ENCODE measurements at regions not wholly inside any gene's neighbourhood (a gene's known extent, or its start where the extent isn't known, plus 50 kb on each side); places are given as distances from the start of the nearest gene placed in this dataset.

DNA sequence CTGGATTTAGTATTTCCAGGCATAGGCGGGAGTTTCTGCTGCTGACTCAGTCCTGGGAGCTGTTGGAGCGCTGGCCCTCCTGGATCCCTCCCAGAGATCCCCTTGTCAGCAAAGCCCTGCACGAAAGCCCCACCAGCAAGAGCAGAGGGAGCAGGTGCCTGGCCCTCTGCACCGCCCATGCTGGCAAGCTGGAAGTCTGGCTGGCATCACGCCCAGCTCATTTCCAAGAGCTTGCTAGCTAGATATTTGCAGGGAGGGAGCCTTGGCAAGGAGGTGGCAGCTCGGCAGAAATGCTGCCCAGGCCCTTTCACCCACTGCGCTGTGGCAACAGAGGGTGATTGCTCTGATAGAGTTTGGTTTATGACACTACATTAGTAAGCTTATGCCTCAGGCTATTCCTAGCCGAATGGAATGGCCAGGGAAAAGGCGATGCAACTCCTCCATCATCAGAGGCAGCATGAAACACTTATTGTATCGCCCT lies 193.9 kb downstream of the EMP1 start:
- Mint-ChIP-seq H3K27ac (no peak overlapping the region), H3K4me3 (no peak overlapping the region), H3K27me3 (peaks cover 2 to 5% of the 10 kb centered on the region in 2 donors), H3K4me1 (no peaks in the 10 kb centered on the region), H3K9me3 (no peaks in the 10 kb centered on the region), H3K36me3 (no peaks in the 10 kb centered on the region)
- ATAC-seq (replicated peaks), result no peak
- no peak for DNase-seq

DNA sequence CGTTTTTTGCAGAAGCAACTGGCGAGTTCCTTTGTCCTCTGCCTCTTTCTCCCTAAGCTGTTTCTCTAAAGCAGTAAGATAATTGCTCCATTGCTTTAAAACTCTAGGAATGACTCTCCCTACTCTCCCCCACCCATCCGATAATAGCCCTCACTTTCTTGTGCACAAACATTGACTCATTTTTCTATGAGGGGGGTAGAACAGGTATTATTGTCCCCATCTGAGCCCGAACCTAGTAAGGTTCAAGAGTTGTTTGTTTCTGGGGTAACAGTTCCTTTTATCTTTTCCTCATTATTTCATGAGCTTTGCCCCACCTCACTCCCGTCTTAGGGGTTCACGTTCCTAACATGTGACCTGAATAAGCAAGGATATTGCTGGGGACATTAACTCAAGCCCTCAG lies 190.6 kb downstream of the EMP1 start:
- Mint-ChIP-seq H3K36me3 (no peaks in the 10 kb centered on the region), H3K9me3 (no peaks in the 10 kb centered on the region), H3K27ac (no peak overlapping the region), H3K4me1 (peaks cover 0 to 5% of the 10 kb centered on the region in 2 donors), H3K27me3 (peaks cover 6 to 11% of the 10 kb centered on the region in 2 donors), H3K4me3 (no peak overlapping the region)
- DNase-seq (no peak), ATAC-seq (replicated peaks) (no peak)

DNA sequence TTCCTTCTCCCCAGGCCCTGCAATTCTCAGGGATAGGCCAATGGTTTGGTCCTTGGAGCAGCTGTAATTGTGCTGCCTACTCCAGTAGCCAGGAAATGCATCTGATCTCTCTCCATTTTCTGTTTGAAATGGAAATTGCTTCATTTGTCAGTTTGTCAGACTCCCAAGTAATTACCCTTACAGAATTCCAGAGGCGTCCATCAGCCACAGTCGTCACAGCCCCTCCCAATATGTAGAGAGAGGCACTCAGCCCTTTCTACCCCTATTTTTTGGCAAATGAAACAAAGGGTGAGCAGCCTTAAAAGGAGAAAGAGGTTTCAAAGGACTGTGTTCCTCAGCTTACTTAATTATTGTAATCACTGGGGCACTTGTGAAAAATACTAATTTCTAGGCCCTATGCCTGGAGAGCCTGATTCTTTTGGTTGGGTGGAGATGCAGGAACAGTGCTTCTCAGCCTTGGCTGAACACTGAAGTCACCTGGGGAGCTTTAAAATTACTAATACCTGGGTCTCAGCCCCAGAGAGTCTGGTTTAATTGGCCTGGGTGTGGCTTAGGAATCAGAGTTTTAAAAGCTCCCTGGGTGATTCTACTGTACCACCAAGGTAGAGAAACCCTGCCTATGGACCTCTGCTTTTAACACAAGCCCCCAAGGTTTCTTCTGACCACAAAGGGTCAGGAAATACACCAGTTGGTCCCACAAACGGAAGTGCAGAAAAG lies 190.0 kb downstream of the EMP1 start:
- no peaks in the 10 kb centered on the region for H3K36me3 Mint-ChIP-seq
- peaks cover 0 to 5% of the 10 kb centered on the region in 2 donors for H3K4me1 Mint-ChIP-seq
- H3K9me3 Mint-ChIP-seq, result no peaks in the 10 kb centered on the region
- ATAC-seq (replicated peaks) (no peak), DNase-seq (no peak)
- peaks cover 6 to 16% of the 10 kb centered on the region in 2 donors for H3K27me3 Mint-ChIP-seq
- no peak overlapping the region for H3K4me3 Mint-ChIP-seq
- H3K27ac Mint-ChIP-seq, result no peak overlapping the region

DNA sequence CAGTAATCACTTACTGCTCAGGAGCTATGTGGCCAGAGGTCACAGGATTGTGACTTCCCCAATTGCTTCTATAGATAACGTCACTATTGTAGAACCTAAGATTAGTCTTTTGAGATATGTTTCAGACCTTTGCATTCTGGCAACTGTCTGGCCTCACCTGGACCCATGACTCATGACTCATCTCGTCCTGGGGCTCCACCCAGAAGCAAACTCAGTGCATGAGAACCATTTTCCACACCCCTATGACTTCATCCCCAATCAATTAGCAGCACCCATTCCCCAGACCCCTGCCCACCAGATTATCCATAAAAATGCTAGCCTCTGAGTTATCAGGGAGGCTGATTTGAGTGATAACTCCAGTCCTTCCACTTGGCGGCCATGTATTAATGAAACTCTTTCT lies 186.9 kb downstream of the EMP1 start:
- Mint-ChIP-seq H3K27me3 (peaks cover 14 to 21% of the 10 kb centered on the region in 2 donors), H3K27ac (no peak overlapping the region), H3K9me3 (no peaks in the 10 kb centered on the region), H3K36me3 (no peaks in the 10 kb centered on the region), H3K4me3 (no peak overlapping the region), H3K4me1 (peaks cover 0 to 5% of the 10 kb centered on the region in 2 donors)
- peak; percentile 42 to 72 for ATAC-seq (replicated peaks)
- DNase-seq, result no peak

DNA sequence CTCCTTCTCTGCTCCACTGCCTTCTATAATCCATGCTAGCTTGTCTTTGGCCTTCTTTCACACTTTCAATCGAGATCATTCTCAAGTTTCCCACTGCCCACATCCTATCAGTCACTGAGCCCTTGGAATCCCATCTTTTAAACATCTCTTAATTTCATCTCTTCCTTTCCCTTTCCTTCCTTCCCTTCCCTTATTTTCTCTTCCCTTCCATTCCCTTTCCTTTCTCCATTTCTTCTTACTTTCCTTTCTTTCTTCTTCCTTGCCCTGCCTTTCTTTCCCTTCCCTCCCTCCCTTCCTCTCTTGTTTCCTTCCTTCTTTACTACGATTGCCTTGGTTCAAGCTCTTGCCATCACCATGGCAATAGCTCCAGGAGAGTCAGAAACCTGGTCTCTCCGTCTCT lies 183.8 kb downstream of the EMP1 start:
- H3K27ac Mint-ChIP-seq, result no peak overlapping the region
- no peak overlapping the region for H3K4me3 Mint-ChIP-seq
- H3K9me3 Mint-ChIP-seq, result peaks cover 2 to 4% of the 10 kb centered on the region in 2 donors
- DNase-seq (no peak), ATAC-seq (replicated peaks) (no peak)
- H3K27me3 Mint-ChIP-seq, result peaks cover 10 to 16% of the 10 kb centered on the region in 2 donors
- H3K4me1 Mint-ChIP-seq, result peaks cover 0 to 5% of the 10 kb centered on the region in 2 donors
- H3K36me3 Mint-ChIP-seq, result no peaks in the 10 kb centered on the region

DNA sequence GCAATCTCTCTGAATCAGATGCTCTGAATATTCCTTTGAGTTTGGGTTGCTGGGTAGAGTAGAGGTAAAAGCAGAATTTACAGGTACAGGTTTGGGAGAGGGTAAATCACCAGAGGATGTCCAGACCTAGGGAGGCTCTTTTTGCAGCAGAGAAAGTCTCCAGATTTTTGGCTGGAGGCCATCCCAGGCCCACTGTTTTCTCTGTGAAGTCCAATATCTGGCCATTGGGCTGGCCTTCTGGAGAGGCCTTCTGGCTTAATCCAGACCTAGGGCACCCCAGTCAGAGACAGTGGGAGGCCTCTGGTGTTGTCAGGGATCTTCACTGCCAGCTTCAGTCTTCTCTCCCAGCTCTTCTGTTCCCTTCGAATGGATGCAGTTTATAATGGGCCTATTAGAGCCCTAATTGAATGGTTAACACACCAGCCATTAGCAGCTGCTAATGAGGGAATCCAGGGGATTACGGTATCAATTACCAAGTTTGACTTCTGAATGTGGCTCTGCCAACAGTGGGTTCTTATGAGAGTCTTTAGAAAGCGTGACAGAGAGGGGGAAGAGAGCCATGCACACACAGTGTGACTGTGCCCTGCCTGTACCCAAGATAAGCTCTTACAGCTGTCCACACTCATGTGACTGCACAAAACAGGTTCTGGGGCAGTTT lies 183.1 kb downstream of the EMP1 start:
- Mint-ChIP-seq H3K27me3 (peaks cover 8 to 16% of the 10 kb centered on the region in 2 donors), H3K36me3 (no peaks in the 10 kb centered on the region), H3K9me3 (peaks cover 2 to 4% of the 10 kb centered on the region in 2 donors), H3K4me1 (peaks cover 0 to 5% of the 10 kb centered on the region in 2 donors), H3K4me3 (no peak overlapping the region), H3K27ac (no peak overlapping the region)
- ATAC-seq (replicated peaks), result no peak
- no peak for DNase-seq

DNA sequence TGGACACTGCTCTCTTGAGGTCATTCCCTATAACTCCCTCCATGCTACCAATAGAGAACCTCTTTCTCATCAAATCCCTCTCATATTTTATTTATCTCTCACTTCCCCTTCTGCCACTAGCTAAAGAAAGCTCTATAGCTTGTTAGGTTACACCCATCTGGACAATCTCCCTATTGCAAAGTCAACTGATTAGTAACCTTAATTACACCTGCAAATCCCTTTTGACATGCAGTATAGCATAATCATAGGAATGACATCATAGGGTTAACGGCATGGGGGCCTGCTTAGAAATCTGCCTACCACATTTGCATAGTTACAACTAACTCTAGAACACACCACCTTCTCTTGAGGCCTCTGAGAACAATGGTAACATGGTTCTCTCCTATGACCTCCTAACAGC lies 181.2 kb downstream of the EMP1 start:
- no peak for ATAC-seq (replicated peaks)

DNA sequence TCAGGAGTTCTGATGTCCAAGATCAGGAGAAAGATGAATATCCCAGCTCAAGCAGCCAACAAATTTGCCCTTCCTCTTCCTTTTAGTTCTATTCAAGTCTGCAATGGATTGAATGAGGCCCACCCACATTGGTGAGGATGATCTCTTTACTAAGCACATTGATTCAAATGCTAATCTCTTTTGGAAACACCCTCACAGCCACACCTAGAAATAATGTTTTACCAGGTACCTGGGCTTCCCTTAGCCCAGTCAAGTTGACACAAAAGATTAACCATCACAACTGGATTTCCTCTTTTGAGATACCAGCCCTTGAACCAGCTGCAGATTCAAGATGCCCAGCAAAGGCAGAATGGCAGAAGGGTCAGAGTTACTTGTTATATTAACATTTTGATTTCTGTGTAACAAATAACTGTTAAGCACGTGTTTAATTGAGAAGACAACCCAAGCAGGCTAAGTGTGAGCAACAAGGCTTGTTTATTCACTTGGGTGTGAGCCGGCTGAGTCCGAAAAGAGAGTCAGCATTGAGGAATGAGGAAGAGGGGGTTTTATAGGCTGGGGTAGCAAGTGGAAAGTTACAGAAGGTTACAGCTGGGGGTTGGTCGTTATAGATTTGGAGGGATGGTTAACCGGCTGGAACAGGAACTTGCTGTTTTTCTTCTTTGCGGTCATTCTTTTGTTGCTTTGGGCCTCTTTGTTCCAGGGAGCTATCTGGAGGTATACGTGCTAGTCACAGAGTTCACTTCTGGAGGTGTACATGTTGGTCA lies 180.3 kb downstream of the EMP1 start:
- Mint-ChIP-seq H3K36me3 (no peaks in the 10 kb centered on the region), H3K4me3 (no peak overlapping the region), H3K27me3 (peaks cover 7 to 13% of the 10 kb centered on the region in 2 donors), H3K4me1 (no peaks in the 10 kb centered on the region), H3K9me3 (peaks cover 2 to 4% of the 10 kb centered on the region in 2 donors), H3K27ac (no peak overlapping the region)
- DNase-seq (no peak), ATAC-seq (replicated peaks) (no peak)

More for the DNA sequence above, 181.2 kb downstream of the EMP1 start:
- Mint-ChIP-seq H3K9me3 (peaks cover 2 to 4% of the 10 kb centered on the region in 2 donors), H3K4me1 (peaks cover 0 to 2% of the 10 kb centered on the region in 2 donors), H3K4me3 (no peak overlapping the region), H3K36me3 (no peaks in the 10 kb centered on the region), H3K27ac (no peak overlapping the region), H3K27me3 (peaks cover 8 to 16% of the 10 kb centered on the region in 2 donors)
- DNase-seq, result no peak

DNA sequence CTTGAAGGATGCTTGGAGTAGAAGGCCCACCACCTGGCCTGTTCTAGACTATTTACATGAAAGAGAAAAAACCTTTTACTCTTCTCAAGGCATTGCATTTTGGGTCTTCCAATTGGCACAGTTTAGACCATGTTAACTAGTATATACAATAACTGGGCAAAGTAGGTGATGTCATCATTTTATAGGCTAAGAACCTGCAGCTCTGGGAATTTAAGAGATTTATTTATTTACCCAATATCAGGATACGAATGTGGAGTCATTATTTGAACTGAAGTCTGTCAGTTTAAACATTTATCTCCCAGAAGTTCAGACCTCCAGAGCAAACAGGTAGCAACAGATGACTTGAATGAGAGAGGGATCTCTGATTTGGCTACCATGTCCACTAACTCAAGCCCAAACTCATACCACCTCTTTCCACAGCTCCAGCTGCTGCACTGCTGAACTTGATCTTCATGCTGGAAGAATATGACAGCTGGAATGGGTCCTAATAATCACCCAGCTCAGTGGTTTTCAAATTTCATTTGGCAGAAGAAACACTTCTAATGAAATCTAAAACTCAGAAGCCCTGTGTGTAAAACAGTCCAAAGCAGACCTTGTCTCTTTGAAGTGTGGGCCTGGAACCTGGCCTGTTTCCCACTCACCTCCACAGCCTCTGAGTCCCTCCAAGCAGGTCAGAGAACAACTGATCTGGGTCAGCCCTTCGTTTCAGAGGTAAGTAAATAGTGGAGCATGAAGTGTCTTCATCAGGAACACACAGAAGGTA lies 179.2 kb downstream of the EMP1 start:
- Mint-ChIP-seq H3K27ac (no peak overlapping the region), H3K4me1 (peaks cover 0 to 9% of the 10 kb centered on the region in 2 donors), H3K36me3 (no peaks in the 10 kb centered on the region), H3K27me3 (peaks cover 12 to 19% of the 10 kb centered on the region in 2 donors), H3K9me3 (peaks cover 2 to 4% of the 10 kb centered on the region in 2 donors), H3K4me3 (no peak overlapping the region)
- ATAC-seq (replicated peaks) (no peak), DNase-seq (no peak)

DNA sequence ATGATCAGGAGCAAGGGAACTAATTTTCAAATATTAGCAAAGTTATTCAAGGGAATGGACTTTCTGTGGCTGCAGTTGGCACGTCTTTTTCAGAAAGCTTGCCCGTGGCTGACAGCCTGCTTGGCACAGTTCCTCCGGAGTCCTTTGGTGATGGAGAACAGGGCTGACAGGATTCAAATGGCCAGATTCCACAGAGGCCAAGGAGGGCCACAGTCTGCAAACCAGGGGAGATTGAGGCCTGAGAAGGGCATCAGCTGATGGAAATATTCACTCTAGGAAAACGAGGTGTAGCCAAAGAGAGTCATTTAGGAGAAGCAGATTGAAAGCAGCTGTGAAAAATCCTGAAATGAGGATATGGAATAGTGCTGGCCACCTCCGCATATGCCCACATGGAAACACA lies 178.3 kb downstream of the EMP1 start:
- no peak overlapping the region for H3K27ac Mint-ChIP-seq
- no peak overlapping the region for H3K4me3 Mint-ChIP-seq
- H3K4me1 Mint-ChIP-seq, result peaks cover 0 to 9% of the 10 kb centered on the region in 2 donors
- ATAC-seq (replicated peaks) (no peak), DNase-seq (no peak)
- H3K36me3 Mint-ChIP-seq, result no peaks in the 10 kb centered on the region
- peaks cover 11 to 12% of the 10 kb centered on the region in 2 donors for H3K27me3 Mint-ChIP-seq
- peaks cover 2 to 4% of the 10 kb centered on the region in 2 donors for H3K9me3 Mint-ChIP-seq

DNA sequence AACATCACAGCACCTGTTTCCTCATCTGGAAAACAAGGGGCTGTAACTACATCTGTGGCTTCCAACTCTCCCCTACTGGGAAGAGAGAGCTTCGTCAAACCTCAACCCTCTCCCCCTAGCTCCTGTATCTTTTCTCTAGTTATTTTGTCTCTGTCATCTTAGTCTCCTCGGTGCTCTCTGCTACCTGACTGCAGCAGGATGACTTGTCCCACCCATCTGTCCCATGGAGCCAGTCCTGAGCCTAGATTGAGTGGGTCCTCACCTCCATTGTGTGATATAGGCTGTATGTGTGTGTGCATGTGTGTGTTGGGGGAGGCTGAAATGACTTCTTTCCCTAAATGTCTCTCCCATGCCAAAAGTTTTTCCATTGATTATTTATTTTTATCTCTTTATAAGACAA lies 177.3 kb downstream of the EMP1 start:
- no peak for ATAC-seq (replicated peaks)
- H3K4me1 Mint-ChIP-seq, result peaks cover 0 to 9% of the 10 kb centered on the region in 2 donors
- DNase-seq, result no peak
- peaks cover 11 to 12% of the 10 kb centered on the region in 2 donors for H3K27me3 Mint-ChIP-seq
- H3K36me3 Mint-ChIP-seq, result no peaks in the 10 kb centered on the region
- no peak overlapping the region for H3K27ac Mint-ChIP-seq
- no peak overlapping the region for H3K4me3 Mint-ChIP-seq
- peaks cover 2 to 4% of the 10 kb centered on the region in 2 donors for H3K9me3 Mint-ChIP-seq

DNA sequence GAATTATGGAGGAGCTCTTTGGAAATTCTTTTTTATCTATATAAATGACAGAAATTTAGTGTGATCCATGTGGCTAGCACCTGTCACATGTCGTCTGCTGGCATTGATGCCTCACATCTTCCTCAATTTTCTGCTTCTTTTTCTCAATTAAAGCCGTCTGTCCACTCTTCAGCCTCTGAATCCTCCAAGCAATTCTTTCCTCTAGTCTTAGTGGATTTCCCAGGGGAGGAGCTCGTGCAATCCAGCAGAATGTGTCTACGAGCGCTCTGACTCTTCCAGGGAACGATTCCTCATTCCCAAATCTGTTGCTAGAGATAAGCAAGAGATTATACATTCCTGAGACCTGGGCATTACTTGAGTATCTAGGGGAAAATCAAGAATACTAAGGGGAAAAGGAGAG lies 176.6 kb downstream of the EMP1 start:
- no peaks in the 10 kb centered on the region for H3K36me3 Mint-ChIP-seq
- ATAC-seq (replicated peaks), result no peak
- no peak for DNase-seq

DNA sequence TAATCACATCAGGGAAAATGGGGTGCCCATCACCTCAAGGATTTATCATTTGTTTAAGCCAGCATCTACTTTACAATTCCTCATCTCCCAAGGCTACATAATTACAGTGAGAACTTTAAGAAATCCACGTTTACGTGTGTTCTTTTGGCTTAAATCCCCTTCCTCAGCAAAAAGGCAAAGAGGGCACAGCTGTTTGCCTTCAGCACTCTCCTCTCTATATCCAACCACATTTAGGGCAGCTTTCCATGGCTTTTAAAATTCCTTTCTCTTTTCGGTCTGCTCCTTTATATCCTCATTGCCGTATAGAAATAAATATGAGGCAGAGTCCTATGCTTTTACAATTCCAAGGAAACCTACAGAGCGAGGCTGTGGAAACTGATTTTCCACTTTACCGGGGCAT lies 175.9 kb downstream of the EMP1 start:
- Mint-ChIP-seq H3K36me3 (no peaks in the 10 kb centered on the region), H3K27me3 (peaks cover 11 to 12% of the 10 kb centered on the region in 2 donors), H3K4me1 (peaks cover 0 to 9% of the 10 kb centered on the region in 2 donors), H3K4me3 (no peak overlapping the region), H3K9me3 (peaks cover 0 to 2% of the 10 kb centered on the region in 2 donors), H3K27ac (no peak overlapping the region)
- ATAC-seq (replicated peaks) (no peak), DNase-seq (no peak)

More for the DNA sequence above, 176.6 kb downstream of the EMP1 start:
- H3K4me3 Mint-ChIP-seq, result no peak overlapping the region
- H3K27ac Mint-ChIP-seq, result no peak overlapping the region
- H3K27me3 Mint-ChIP-seq, result peaks cover 11 to 12% of the 10 kb centered on the region in 2 donors
- H3K9me3 Mint-ChIP-seq, result peaks cover 2 to 4% of the 10 kb centered on the region in 2 donors
- peaks cover 0 to 9% of the 10 kb centered on the region in 2 donors for H3K4me1 Mint-ChIP-seq

DNA sequence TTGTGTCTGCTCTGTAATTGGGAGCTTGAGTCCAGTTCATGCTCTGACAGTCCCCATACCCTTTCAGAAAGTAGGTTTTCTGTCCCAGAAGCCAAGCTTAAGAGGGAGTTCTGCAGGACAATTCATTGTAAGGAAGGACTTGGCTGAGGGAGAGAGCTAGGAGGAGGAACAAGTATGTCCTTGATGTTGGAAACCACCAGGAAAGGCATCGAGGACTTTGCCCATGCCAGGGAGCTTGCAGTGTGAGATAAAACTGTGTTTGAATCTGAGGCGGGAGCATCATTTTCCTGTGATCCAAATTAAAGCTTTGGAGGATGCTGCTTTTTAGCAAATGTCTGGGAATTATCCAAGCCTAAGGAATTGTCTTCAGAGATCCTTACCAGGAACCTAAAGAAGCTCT lies 175.3 kb downstream of the EMP1 start:
- Mint-ChIP-seq H3K27me3 (peaks cover 11 to 12% of the 10 kb centered on the region in 2 donors), H3K27ac (no peak overlapping the region), H3K4me1 (peaks cover 0 to 9% of the 10 kb centered on the region in 2 donors), H3K4me3 (no peak overlapping the region), H3K9me3 (no peaks in the 10 kb centered on the region), H3K36me3 (no peaks in the 10 kb centered on the region)
- no peak for ATAC-seq (replicated peaks)
- no peak for DNase-seq
